ENCODE measurements at regions not wholly inside any gene's neighbourhood (a gene's known extent, or its start where the extent isn't known, plus 50 kb on each side); places are given as distances from the start of the nearest gene placed in this dataset.

GRCh38 chr1:36588972-36589371 is 106.3 kb upstream of the CSF3R start:
- H3K4me3 ChIP-seq (ENCODE audit: low read length) = no peak overlapping the region
- DNase-seq (ENCODE audit: low read depth) = no peak
- no peak for TF ChIP-seq CTCF (conservative IDR thresholded peaks at IDR 0.05; ENCODE audit: low read depth, low read length)

GRCh38 chr1:36585569-36586548 is 103.1 kb upstream of the CSF3R start:
- H3K4me3 ChIP-seq (ENCODE audit: low read length) = no peak overlapping the region
- DNase-seq (ENCODE audit: low read depth) = no peak
- no peak for TF ChIP-seq CTCF (conservative IDR thresholded peaks at IDR 0.05; ENCODE audit: low read depth, low read length)

GRCh38 chr1:36584874-36585453 is 102.3 kb upstream of the CSF3R start:
- TF ChIP-seq CTCF (conservative IDR thresholded peaks at IDR 0.05; ENCODE audit: low read depth, low read length) = no peak
- H3K4me3 ChIP-seq (ENCODE audit: low read length) = no peak overlapping the region

GRCh38 chr1:36583980-36584782 is 101.5 kb upstream of the CSF3R start:
- TF ChIP-seq CTCF (conservative IDR thresholded peaks at IDR 0.05; ENCODE audit: low read depth, low read length) = no peak
- no peak overlapping the region for H3K4me3 ChIP-seq (ENCODE audit: low read length)

More at GRCh38 chr1:36584874-36585453, 102.3 kb upstream of the CSF3R start:
- DNase-seq (ENCODE audit: low read depth) = no peak

GRCh38 chr1:36583080-36583479 is 100.4 kb upstream of the CSF3R start:
- no peak for TF ChIP-seq CTCF (conservative IDR thresholded peaks at IDR 0.05; ENCODE audit: low read depth, low read length)
- no peak overlapping the region for H3K4me3 ChIP-seq (ENCODE audit: low read length)
- no peak for DNase-seq (ENCODE audit: low read depth)

More at GRCh38 chr1:36583980-36584782, 101.5 kb upstream of the CSF3R start:
- DNase-seq (ENCODE audit: low read depth) = no peak

- H3K4me3 ChIP-seq (ENCODE audit: low read length) = no peak overlapping the region
- DNase-seq (ENCODE audit: low read depth) = no peak
- TF ChIP-seq CTCF (conservative IDR thresholded peaks at IDR 0.05; ENCODE audit: low read depth, low read length) = no peak
These were observed 99.5 kb upstream of the CSF3R start for GRCh38 chr1:36582066-36582755.

All from retinal pigment epithelial cell (primary cell).